Fibroblast of villous mesenchyme (primary cell): ENCODE measurements at regions not wholly inside any gene's neighbourhood (a gene's known extent, or its start where the extent isn't known, plus 50 kb on each side); places are given as distances from the start of the nearest gene placed in this dataset.

Experiments used
- DNase-seq: peaks from one replicate; pipeline ENCODE4 v3.0.0-alpha.2; 2010; ENCODE audit warnings: low read depth
- H3K4me3 ChIP-seq: 2 replicates; pipeline ENCODE4 v1.5.1; 2011; ENCODE audit warnings: low read depth, mild to moderate bottlenecking, low read length
- CTCF ChIP-seq: IDR thresholded peaks from 2 replicates; pipeline ENCODE4 v1.5.1; 2012; ENCODE audit warnings: low read depth, mild to moderate bottlenecking, low read length; ENCODE audit not compliant: insufficient read depth

GRCh38 chr21:16421965-16422364 is 692.2 kb downstream of the USP25 start:
- no peak for TF ChIP-seq CTCF
- no peak overlapping the region for H3K4me3 ChIP-seq
- no peak for DNase-seq

DNA sequence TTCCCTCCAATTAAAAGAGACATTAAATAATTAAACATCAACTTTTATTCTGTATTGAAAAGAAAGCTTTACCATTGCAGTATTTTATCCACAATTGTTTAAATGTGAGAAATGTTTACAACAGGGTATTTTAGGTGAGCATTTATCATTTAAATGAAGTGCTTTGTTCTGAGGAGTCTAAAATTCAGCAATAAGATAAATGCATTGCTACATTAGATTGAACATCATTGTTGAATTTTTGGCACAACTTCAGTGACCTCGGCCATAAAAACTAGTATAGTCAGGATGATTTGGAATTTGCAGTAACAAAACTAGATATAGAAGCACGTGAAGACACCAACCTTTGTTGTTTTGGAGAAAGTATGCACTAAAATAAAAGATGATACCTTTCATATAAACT is 692.9 kb downstream of the USP25 start:
- no peak overlapping the region for H3K4me3 ChIP-seq
- DNase-seq = no peak
- no peak for TF ChIP-seq CTCF

DNA sequence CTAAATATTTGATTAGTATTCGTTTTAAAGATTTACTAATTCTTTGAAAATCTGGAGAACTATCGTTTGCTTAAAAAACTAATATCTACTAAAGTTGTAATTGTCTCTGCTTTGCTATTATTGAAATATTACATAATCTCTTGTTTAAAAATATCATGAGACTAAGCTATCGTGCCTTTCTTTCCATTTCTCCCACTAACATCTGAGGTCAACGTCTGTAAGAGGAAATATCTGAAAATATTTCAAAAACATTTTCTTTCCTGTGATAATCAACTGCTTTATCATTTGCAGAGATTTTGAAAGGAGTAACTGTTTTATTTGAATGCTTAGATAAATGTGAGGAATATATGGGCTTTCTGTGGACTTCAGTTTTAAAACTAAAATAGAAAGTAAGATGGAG is 694.1 kb downstream of the USP25 start:
- no peak for DNase-seq
- no peak for TF ChIP-seq CTCF

DNA sequence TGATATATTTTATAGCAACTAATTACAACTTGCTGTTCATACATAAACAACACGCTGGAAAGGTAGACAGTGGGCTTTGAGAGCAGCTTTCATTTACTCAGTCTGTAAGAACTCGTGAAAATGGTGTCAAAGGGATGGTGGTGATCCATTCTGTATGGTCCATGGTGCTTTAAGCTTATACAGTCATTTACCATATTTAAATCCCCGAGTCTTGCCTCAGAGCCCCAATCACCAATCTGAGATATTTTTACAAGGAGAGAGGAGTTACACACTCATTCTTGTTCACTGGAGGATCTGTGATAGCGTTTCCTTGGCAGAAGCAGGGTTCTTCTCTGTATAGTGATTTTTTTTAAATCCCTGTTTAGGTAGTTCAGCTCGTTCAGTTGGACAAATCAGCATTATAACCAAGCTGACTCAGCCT is 694.6 kb downstream of the USP25 start:
- H3K4me3 ChIP-seq = peak overlapping the region; percentile 19
- TF ChIP-seq CTCF = no peak
- peak; percentile 25 for DNase-seq

More for the DNA sequence above, 694.1 kb downstream of the USP25 start:
- H3K4me3 ChIP-seq = peak overlapping the region; percentile 19

GRCh38 chr21:16425376-16425775 is 695.6 kb downstream of the USP25 start:
- TF ChIP-seq CTCF = no peak
- H3K4me3 ChIP-seq = no peak overlapping the region
- DNase-seq = no peak

DNA sequence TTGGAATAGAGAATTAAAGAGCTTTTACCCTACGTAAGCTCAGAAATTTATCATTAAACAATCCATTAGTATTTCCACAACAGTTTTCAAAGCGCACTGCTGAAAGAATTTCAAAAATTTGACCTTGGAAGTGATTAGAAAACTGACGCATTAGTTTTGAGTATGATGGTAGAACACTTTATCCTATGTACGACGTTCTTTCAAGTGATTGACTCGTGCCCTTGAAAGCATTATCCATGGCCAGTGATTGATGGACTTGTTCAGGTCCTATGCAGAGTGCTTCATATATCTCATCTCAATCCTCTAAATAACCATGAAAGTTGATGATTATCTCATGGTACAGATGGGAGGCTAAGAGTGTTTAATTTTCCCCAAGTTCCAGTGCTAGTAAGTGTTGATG is 697.2 kb downstream of the USP25 start:
- DNase-seq = no peak
- no peak for TF ChIP-seq CTCF
- no peak overlapping the region for H3K4me3 ChIP-seq

DNA sequence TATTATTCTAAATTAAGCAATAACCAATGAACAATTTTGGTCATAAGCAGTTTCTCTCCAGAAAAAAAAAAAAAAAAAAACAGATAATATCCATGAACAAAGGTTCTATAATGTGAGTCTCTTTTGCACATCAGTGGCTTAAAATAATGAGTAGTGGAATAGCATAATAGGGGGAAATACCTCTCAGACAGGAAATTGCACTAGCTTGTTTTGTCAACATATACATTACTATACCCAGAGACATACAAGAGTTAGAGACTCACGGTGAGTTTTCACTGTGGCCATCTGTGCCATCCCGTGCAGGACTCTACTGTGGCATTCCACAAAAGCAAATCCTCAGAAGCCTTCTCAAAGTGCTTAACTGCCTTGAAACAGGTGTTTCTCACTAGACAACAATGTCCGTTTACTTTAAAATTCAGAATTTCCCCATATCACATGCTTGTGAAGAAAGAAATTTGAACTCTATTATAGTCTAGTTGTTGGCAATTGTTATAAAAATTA is 697.9 kb downstream of the USP25 start:
- no peak for DNase-seq
- no peak overlapping the region for H3K4me3 ChIP-seq
- no peak for TF ChIP-seq CTCF
